Erythroblast (primary cell): ENCODE measurements at regions not wholly inside any gene's neighbourhood (a gene's known extent, or its start where the extent isn't known, plus 50 kb on each side); places are given as distances from the start of the nearest gene placed in this dataset.

Experiments used
- GATA1 ChIP-seq: IDR thresholded peaks from 2 replicates; pipeline ENCODE4 v1.6.1; 2011; ENCODE audit warnings: low read depth, mild to moderate bottlenecking, control low read depth, low read length, moderate library complexity
- POLR2A ChIP-seq: IDR thresholded peaks from 2 replicates; pipeline ENCODE4 v1.6.1; 2011; ENCODE audit warnings: mild to moderate bottlenecking, low read length

- TF ChIP-seq POLR2A (no peak), GATA1 (no peak)
These were observed 480.2 kb upstream of the C1orf87 start for GRCh38 chr1:60553730-60554129.
